HG03196 (cell line): ENCODE measurements at regions not wholly inside any gene's neighbourhood (a gene's known extent, or its start where the extent isn't known, plus 50 kb on each side); places are given as distances from the start of the nearest gene placed in this dataset.
A peak's percentile ranks its signal among the peaks of the same experiment; 100 is the strongest.

Experiments used
- ATAC-seq: cut with Tn5 transposase; IDR thresholded peaks from one replicate; pipeline ENCODE4 v1.9.1; 2021; ENCODE audit not compliant: unreplicated experiment

DNA sequence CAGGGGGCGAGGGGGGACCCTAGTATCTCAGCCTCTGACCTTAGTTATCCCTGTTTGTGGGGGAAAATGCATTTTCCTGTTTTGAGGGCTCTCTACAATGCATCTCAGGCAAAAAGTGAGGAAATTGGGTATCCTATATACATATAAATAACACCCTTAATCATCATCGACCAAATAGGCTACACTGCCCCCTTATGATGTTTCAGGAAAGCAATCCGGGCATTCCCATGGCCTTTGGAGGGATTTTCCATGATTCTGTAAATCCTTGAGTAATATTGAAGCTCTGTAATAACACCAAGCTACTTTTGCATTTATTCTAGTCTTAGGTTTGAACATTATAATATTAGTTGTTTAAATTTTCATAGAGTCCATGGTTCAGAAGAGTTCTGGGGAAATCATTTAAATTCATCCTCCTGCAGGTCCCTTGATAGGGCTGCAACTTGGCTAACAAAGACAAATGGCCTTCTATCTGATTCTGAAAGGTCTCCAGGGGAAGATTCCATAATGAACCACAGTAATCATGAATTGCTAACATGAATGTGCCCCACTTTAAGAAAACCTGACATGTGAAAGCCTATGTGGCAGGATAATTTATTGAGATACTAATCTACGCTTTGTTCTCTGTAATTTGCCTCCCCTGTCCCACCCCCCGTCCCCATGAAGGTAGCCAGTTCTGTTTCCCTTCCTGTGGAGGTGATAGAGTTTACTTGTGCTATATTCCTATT is 91.5 kb upstream of the SCOC start:
- ATAC-seq: no peak

DNA sequence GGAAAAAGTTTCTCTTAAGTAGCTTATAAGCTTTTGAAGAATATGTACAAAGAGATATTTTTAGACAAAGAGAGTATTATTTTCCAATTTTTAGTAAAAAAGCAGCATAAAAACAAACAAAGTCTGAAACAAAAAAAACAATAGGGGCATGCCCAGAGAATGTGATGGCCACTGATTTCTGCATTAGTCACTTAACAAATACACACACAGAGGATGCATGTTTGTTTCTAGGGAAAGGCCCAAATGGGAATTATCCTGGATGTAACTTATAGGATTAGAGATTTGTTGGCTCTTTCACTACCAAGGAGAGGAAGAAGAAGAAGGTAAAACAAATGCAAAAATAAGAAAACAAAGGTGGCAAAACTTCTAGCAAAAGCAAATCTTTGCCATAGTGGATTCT is 95.9 kb upstream of the SCOC start:
- ATAC-seq: no peak

DNA sequence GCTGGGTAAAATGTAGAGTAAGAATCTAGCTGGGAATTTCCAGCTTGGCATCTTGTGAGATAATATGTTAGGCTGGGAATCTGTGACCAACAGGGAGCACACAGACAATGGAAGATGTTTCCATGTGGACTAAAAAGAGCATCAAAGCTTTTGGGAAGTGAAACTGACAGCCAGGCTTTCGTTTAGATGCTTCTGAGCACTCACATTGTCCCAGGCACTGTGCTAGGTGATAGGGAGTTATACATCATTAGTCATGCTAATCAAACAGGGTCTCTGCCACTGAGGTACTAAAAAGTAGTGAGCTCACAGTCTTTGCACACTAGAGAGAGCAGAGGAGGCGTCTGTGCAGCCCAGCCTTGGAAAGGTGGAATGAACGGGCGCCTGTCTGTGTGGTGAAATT is 101.9 kb upstream of the SCOC start:
- ATAC-seq: no peak

DNA sequence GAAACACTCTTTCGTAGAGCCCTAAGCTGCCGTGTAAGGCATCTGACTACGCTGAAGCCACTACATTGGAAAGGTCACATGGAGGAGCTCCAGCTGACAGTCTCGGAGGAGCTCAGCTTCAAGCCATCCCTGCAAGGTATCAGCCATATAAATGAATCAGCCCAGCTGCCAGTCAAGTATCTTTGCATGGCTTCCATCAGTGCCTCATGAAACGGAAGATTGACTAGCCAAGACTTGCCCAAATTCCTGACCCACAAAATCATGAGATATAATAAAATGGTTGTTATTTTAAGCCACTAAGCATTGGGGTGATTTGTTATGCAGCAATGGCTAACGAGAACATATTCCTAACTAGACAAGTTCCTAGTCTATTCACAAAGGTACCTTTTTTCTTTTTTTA is 104.1 kb upstream of the SCOC start:
- no peak for ATAC-seq

DNA sequence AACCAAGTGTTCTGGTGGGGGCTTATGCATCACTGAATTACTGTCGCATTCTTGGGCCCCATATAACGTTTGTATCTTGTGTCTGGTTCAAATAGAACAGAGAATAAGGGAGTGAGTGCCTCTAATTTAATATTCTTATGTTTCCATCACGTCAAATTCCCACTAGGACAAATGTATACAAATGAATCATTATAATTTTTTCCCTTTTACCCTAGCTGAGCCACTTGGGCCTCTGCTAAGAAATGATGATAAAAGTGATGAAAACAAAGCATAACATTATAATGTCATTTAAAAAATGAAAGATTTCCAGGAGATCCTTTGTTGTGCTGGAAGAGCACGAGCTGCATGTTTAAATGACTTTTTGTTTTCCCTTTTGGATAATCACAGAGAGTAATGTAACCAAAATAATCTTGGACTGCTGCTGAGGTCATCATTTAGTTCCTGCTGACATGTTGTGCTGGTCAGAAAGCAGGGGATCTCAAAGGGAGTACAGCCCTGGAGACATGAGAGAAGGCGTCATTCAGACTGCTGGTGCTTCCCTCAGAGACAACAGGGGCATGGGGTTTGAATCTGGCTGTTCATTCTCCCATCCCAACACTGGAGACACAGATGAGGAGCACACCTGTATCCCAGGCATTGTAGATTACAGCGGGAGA is 105.1 kb upstream of the SCOC start:
- ATAC-seq: no peak

DNA sequence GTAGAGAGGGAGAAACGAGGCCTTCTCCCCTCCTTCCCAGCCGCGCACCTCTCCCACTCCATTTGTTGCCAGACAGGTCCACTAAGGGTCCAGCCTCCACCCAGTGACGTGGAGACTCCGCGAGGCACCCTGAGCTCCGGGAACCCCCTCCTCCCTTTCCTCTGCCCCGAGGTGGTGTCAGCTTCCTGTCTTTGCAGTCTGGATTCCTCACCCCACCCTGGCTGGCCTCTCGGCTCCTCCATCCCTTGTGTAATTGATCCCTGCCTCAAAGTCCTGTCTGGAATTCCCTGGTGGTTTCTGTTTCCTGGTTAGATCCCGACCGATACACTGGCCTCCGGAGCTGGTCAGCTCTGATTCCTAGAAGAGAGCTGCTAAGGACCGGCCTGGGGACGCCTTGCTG is 105.9 kb upstream of the SCOC start:
- no peak for ATAC-seq

DNA sequence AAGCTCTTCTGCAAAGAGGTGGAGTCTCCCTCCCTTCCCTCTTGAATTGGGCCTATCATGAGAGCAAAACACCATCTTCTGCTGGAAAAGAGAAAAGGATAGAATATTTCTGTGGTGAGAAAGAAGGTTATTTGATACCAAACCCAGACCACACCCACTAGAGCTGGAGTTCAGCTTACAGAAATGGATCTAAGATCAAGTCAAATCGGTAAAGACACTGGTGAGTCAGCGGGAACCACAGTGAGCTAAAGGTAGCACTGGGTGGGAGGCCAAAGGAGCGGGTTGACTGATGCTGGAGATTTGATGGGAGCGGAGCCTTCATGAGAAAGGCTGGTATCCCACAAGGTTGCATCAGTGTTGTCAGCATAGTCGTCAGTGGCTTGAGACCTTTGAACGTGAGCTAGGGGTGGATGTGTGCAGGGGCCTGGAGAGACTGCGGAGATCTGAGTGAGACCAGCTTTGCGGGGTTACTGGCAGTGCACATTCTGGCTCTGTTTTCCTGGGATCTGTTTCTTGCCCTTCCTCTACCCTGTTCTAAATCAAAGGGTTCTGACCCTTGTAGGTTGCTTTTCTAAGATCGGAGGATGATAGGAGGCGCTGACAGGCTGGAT is 106.4 kb upstream of the SCOC start:
- no peak for ATAC-seq

DNA sequence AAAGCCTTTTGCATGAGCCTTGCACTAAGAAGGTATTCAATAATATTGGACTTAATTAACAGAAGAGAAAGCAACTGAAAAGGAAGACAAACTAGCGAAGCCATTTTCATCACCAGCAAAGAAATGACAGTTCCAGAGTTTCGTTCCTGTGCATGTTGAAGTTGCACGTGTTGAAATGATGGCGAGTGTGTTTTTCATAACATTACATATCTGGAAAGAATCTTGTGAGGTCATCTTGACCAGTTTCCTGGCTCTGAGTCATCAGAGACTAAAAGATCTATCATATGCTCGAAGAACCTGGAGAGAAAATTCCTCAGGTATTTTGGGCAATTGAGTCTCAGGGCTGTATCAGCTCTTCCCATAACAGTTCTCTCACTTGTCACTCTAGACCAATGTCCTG is 106.2 kb upstream of the MAML3 start:
- no peak for ATAC-seq

DNA sequence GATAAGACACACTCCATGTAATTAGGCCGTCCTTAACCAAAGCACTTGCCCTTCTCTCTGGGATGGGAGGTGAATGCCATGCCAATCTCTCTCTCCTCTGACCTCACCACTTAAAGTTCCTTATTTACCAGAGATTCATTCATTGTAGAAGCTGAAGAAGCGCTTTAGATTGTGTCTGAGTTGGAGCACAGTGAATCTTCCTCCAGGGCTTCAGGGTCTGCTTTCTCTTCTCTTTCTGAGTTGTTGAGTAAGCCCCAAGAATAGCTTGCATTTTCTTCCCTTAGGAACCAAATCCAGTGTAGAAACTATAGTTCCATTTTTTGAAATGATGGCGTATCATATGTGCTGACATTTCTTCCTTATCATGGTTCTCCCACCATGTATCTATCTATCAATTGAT is 104.5 kb upstream of the MAML3 start:
- no peak for ATAC-seq

DNA sequence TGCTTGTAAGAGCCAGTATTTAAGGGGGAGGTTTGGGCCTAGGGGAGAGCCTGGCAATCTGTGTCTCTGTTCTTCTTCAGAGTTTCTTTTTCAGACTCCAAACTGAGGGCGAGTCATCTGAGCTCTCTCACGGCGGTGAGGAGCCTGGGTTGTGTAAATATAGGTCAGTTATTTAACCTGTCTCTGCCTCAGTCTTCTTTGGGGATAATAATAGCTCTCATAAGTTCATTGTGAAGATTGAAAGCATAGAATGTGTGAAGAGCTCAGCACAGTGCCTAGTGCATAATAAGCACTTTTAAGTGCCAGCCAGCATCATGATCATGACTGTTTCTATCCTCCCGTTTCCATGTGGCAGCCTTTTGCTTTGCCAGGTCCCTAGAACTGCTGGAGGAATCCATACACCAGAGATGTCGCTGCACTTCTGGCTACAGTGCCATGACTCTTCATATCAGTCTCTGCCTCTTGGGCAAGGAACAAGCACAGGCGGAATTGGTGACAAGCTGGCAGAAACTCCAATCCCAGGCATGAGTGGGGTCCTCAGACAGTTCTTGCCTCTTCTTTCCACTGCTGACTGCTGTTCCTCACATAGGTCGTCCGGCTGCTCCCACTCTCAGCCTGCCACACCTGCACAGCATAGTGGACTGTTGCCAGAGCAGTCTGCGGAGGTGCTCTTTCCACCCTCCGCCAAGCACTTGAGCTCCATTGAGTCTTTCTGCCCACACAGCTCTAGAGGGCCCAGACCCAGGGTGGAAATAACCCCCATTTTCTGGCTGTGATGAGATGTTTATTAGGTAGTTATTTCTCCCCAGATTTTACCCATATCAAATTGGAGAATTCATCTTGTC is 103.7 kb upstream of the MAML3 start:
- no peak for ATAC-seq

DNA sequence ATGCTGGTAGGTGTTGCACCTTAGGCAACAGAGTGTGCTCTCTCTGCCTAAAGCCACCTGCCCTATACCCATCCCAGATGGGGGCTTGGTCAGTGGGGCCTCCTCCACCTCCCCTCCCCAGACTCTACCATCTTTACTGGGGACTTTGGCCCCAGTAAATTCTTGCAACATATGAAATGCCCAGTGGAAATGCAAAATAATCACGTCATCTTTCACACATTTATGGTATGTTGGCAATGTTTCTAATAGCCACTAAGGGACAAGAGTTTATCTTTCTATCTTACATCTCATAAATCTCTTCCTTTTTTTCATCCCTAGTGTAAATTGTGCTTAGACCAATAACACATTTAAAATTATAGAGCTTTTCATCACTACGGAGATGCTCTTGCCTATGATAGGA is 103.0 kb upstream of the MAML3 start:
- no peak for ATAC-seq

DNA sequence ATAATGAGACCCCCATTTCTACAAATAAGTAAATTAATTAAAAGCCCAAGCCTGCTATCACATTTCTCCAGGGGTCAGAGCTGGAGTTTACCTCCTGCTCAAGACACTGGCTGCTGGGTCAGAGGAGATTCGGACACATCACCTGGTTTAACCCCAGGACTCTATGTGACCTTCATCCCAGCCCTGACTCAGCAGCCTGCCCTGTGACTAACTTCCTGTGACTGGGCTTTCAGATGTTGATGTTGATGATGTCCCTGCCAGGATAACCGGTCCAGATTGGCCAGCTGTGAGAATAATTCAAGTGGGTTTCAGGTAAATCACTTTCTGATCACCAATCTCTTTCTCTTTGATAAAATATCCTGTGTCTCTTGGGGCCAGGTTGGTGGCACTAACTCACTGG is 102.4 kb upstream of the MAML3 start:
- ATAC-seq: no peak

DNA sequence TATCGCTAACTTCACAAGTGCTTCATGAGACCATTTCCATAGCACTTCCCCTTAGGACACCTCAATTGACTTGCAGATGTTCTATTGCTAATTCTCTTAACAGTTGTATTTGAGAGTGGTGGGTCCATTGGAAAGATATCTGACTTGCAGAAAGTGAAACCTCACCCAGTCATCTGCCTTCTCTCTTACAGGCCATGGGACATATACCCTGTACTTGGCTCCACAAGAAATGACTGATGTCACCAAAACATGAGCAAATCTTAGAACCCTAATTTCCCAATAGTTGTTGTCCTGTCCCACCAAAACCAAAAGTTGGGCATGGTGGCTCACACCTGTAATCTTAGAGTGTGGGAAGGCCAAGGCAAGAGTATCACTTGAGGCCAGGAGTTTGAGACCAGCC is 101.9 kb upstream of the MAML3 start:
- ATAC-seq: no peak

DNA sequence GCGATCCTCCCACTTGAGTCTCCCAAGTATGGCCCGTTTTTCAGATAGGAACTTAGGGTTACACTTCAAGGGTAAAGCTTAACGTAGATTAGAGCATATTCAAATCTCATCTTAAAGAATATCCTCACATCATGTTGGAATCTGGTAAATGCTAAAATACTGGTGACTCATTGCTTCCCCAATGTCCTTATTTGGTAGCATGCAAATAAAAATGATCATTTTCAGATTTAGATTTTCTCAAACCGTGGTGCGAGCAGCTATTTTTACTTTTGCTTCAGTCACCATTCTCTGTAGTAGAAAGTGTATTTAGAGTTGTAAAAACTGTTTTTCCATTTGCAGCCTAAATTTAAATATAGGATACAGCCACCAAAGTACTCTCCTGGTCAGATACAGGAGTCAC is 101.5 kb upstream of the MAML3 start:
- ATAC-seq: no peak

DNA sequence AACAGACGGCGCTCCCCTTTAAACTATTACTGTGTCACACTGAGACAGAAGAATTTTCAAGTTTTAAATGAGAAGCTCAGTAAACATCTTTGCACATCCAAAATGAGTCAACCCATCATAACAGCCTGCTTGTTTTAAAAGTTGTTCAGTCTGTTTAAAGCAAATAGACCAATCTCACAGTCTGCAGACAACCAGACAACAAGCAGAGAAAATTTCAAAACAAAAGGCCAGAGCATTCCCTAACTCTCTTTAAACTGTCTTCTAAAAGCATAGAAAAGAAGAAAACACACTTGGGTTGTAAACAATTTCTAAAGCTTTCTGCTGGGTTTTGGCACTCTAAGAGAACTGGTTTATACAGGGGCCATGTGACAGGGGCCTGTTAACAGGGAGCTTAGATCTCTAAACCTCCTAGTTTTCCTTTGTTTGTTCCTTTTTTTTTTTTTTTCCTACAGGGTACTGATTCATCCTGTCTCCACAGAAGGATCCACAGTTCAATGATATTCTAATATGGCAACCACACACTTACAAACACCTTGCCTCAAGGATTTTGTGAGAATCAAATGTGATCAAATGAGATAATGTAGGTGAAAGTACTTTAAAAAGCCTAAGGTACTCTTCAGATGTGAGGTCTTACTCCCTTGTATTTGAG is 100.8 kb upstream of the MAML3 start:
- no peak for ATAC-seq

DNA sequence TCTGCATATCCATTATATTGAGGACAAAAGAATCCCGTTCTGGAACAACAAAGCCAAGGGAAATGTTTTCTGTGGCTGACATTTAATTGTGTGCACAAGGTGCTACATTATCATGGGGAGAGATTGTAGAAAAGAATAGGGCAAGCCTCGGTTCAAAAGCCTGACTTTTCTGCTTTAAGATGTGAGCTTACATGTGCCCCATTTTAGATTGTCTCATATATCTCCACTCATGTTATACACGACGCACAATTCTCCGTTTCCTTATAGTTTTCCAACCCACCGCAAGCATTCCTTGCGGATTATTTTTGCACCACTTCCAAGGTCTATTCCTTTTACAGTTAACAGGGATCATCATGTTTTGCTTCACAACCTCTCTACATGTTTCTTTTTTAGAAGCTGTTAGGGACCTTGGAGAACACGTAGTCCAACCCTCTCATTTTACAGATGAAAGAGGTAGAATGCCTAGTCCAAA is 99.6 kb upstream of the MAML3 start:
- no peak for ATAC-seq

DNA sequence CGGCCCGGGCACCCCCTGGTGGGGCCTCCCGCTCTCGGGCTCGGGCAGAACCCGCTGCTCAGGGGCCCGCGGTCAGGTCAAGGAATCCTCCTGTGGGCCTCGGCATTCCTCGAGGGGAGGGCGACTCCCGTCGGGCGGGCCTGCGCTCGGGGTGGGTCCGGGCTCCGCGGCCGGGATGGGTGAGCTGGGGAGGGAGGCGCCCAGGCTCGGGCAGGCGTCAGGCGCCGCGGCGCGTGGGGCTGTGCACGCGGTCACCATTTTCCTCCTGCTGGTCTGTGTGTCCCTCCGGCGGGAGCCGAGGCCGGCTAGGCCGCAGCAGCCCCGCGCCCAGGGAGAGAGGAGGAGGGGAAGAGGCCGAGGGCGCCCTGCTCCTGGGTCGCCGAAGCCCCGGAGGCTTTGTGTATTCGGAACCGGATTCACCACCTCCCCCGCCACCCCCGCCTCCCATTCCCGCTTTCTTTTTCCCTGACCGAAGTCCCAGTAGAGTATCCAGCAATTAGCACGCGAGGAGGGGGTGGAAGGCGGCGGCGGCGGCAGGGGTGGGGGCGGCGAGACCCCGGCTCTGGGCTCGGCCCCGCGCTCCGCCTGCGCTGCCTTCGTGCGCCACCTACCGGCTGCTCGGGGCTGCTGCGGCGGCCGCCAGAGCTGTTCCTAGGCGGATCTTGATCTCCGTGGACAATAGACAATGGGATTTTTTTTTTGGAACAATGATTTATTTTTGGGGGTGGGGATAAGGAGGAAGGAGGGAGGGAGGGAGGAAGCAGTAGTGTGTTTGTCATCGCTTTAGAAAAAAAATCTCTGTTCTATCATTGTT is 99.0 kb upstream of the MAML3 start:
- ATAC-seq: peak; percentile 52

DNA sequence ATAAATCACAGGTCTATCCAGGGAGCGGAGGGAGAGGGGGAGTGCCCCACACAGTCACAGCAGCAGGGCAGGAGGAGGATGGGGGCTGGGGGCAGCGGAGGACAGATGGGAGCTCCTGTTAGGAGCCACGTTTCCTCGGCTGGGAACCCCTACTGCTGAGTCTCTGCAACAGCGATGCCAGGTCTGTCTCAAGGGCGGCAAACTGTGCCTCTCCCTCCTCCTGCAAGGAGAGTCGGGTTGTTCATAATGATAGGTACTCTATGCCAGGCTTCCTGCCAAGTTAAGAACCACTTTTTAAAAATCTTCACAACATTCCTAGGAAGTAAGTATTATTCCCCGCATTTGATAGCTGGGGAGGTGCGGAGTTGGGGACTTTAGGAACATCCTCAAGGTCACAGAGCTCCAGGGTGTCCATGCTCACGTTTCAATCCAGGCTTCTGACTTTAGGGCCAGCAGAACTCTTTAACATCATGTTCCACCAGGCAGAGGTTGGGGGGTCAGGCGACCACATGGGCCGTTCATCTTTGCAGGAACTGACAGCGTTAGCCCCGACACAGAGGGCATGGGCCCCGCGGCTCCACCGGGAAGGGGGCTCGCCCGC is 98.3 kb upstream of the MAML3 start:
- ATAC-seq: no peak

DNA sequence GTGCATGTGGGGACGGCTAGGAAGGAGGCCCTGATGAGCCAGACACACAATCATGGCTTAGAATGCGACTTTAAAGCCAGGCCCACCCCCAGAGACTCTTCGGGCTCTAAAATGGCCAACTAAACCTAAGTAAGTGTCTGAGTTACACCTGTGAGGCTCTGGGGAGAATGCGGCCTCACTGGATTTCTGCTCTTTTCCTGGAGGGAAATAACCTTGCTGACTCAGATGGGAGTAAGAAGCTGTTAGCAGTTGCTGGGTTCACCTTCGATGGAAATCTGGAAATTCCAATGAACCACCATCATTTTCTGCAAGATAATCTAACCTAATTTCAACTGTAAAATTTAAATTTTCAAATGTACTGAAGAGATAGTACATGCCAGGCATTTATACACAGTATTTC is 97.6 kb upstream of the MAML3 start:
- ATAC-seq: no peak
